Fibroblast of skin of abdomen (primary cell): ENCODE measurements at regions not wholly inside any gene's neighbourhood (a gene's known extent, or its start where the extent isn't known, plus 50 kb on each side); places are given as distances from the start of the nearest gene placed in this dataset.
"Not testable (repeated sequence)": the region's sequence is repeated elsewhere in the genome, so short reads cannot be mapped to it uniquely, and the experiment has no call there.

Experiments used
- DNase-seq: peaks from one replicate; pipeline ENCODE4 v3.0.0-alpha.2; 2013

- no peak for DNase-seq
These were observed 1217.6 kb downstream of the JRKL start for GRCh38 chr11:97607291-97608000.

DNA sequence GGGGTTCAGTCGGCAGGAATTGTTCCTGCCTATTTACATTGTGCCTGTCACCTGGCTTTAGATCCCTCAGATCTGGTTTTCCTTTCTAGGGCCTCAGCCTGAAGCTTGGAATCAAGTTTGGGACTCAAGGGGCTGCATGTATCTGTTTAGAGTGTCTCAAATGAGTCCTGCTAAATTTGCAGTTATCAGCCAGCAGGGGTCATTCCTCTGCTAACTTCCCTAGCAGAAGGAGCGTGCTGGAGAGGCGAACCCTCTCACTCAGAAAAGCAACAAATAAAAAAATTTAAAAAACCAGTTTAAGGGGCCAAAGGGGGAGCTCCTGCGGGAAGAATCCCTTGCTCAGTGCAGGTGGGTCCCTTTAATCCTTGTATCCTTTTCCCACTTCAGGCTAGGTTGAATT lies 1220.2 kb downstream of the JRKL start:
- no peak for DNase-seq

- no peak for DNase-seq
These were observed 1221.0 kb downstream of the JRKL start for GRCh38 chr11:97610854-97611253.

GRCh38 chr11:97611345-97611744 lies 1221.5 kb downstream of the JRKL start:
- DNase-seq: no peak

DNA sequence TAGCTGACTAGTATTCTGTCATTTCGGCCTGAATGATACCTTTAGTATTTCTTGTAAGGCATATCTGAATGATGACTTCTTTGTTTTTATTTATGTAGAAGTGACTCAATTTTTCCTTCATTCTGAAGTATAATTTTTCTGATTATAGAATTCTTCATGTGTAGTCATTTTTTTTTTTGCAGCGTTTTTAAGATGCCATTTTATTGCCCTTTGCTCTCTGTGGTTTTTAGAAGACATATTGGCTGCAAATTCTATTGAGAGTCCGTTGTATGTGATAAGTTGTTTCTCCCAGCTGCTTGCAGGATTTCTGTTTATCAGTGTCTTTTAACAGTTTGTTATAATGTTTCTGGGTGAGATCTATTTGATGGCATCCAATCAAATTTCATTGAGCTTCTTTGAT lies 1224.8 kb downstream of the JRKL start:
- peak; percentile 1 for DNase-seq

- no peak for DNase-seq
These were observed 1225.7 kb downstream of the JRKL start for GRCh38 chr11:97615546-97615945.

- no peak for DNase-seq
These were observed 1227.2 kb downstream of the JRKL start for GRCh38 chr11:97617031-97617430.

DNA sequence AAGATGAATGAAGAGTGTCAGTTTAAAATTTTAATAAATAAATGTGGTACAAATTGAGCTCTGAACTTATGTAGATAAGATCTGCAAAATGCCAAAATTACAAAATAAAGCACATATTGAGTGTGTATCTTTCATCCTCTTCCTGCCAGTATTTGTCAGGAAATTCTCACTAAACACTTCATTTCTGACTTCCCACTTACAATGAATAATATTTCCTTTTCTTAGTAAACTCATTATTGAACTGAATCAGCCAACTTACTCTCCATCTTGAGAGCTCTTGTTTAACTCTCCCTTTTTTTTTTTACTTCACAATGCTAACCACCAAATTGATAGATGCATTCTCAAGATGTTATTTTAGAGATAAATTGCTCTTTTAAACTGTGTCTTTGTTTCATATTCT lies 1230.2 kb downstream of the JRKL start:
- DNase-seq: no peak

DNA sequence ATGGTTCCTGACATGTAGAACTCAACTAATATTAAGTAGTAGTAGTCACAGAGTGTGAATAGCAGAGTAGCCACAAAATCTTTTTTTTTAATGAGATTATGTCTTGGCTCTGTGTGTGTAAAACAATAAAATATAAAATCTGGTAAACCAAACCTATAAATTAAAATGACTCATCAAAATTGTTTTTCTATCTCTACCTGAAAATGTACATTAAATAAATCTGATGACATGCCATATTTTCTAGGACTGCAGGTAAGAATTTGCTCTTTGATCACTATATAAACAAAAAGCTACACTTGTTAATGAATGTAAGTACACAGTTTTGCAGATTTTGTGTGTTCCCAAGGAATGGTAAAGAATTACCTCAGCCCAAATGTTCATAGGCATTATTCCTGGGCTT lies 1231.5 kb downstream of the JRKL start:
- no peak for DNase-seq

DNA sequence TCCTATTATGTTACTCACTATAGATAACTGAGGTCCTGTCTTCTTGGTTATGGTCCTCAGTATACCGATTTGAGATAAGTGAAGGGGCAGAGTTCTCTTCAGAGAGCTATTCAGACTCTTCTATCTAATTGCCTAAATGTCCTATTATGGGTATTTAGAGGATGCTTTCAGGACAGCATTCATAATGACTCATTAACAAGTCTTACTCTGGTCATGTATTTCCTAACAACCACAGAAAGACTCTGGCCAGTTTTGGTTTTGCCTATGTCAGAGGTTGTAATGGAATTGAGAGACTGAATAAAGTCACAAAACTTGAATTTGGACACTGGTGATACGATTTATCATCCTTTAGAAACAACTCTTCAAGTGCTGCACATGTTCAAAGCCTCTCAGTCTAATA lies 1233.0 kb downstream of the JRKL start:
- no peak for DNase-seq

- DNase-seq: not testable (repeated sequence)
These were observed 1246.9 kb downstream of the JRKL start for GRCh38 chr11:97636741-97637140.

- DNase-seq: no peak
These were observed 1247.9 kb downstream of the JRKL start for GRCh38 chr11:97637701-97638100.

DNA sequence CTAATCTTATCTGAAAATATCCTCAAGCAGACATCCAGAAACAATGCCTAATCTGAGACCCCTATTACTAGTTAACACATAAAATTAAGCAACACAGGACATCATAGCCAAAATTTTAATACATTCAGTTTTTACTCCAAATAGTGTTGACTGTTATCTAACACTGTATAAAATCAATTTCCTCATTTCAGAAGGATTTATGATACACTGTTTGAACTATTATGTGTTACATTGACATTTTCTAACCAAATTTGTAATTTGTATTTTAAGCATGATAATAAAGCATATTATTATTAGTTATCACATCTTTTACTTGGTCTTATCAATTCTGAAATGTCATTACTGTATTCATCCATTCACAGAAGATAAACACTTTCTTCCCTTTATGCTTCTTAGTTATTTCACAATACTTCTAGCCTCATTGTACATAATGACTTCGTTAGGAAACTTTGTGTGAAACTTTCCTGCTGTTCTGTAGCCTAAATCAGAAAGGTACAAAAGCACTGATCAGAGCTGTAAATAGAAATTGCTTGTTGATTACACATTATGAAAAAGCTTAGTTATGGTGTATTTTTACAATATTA lies 1248.9 kb downstream of the JRKL start:
- DNase-seq: no peak

GRCh38 chr11:97641988-97642387 lies 1252.2 kb downstream of the JRKL start:
- DNase-seq: no peak

DNA sequence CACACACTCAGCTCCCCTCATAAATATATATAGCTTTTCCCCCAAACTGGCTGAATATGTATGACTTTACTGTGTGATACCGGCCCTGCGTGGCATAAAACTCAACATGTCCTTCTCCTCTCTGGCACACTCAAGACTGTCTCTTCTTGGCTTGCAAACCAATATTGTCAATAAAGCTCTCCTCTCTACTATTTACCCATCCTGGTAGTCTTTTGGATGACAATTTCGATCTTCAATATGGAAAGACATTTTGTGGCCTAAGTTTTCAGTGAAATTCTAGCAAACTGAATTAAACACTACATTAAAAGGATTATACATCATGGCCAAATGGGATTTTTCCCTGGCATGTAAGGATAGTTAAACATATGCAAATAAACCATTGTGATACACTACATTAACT lies 1255.9 kb downstream of the JRKL start:
- no peak for DNase-seq

GRCh38 chr11:97656356-97656755 lies 1266.5 kb downstream of the JRKL start:
- no peak for DNase-seq

DNA sequence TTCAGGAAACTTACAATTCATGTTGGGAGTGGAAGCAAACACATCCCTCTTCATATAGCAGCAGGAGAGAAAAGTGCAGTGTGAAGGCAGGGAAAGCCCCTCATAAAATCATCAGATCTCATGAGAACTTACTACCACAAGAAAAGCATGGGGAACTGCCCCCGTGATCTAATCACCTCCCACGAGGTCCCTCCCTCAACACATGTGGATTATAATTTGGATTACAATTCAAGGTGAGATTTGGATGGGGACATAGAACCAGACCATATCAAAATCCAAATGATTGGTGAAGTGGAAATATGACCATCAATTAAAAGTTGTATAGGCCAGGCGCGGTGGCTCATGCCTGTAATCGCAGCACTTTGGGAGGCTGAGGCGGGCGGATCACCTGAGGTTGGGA lies 1268.0 kb downstream of the JRKL start:
- no peak for DNase-seq

DNA sequence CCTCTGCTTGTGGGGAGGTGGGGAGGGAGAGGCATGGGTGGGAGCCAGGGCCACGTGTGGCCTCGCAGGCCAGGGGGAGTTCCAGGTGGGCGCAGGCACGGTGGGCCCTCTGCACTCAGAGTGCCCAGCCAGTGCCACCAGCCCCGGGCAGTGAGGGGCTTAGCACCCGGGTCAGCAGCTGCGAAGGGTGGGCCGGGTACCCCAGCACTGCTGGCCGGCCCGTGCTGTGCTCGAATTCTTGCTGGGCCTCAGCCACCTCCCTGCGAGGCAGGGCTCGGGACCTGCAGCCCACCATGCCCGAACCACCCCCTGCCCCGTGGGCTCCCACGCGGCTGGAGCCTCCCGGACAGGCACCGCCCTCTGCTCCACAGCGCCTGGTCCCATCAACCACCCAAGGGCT lies 1277.2 kb downstream of the JRKL start:
- no peak for DNase-seq

- DNase-seq: no peak
These were observed 1293.9 kb downstream of the JRKL start for GRCh38 chr11:97683733-97684132.

DNA sequence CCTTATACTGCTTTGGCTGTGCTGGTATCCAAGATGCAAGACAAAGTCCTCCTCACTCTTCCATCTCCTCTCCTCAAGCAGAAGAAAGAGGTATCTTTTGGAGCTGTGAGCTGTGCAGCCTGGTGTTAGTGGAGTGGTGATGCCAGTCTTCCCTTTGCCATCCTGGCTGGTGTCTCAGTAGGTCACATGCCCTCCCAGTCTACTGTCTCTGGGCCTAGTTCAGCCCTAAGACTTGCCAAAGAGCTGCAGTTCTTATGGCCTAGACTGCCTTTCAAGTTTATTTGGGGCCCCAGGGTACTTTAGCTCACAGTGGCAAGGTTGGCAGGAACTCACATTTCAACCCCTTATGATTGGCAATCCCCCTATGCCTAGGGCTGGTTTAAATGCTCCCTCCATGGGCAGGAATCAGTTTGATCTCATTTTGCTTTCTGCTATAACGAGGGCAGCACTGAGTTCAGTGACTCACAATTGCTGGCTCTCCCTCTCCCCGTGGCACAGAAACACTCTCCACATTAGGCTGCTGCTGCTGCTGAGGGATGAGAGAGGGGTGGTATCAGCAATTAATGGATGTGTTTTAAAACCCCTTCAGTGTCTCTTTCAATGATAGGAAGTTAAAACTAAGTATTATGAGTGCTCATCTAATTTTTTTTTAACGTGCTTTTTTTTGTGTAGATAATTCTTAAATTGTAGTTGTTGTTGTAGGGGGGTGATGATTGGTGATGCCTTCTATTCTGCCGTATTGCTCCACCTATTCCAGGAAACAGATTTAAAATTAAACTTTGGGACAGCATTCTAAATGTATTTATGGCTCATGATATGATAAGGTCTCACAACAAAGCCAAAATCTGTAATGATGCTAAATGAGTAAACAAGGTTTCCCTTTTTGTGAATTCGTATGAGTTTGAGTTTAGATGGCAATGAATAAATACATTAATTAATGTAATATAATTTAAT lies 1295.0 kb downstream of the JRKL start:
- no peak for DNase-seq

DNA sequence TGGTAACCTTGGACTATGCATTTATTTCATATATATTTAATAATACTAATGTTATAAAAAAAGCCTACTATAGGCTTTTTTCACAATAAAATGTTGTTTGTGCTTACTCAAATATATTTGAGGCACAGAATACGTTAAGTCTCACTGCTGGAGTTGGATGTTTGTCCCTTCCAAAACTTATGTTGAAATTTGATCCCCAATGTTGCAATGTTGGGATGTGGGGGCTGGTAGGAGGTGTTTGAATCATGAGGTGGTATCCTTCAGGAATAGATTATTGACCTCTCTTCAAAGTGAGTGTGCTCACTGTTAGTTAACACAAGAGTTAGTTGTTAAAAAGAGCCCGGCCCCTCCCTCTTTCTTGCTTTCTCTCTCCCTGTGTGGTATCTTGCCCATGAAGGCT lies 1295.9 kb downstream of the JRKL start:
- no peak for DNase-seq

- no peak for DNase-seq
These were observed 1297.3 kb downstream of the JRKL start for GRCh38 chr11:97687111-97687510.

DNA sequence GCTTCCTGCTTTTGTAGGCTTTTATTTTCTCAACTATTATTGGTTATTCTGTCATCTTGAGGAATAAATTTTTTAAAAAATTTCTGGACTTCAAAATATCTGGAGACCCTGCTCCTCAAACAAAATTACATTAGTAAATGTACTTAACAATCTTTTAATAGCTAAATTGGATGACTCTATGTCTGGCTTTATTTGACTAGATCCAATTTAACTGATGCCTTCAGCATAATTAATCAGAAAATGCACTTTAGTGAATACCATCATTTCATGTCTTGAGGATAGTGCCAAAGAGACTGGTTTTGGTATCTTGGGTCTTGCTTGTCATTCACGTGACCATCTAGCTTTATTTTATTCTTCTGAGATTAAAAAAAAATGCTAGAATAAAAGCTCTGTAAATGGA lies 1301.2 kb downstream of the JRKL start:
- DNase-seq: no peak

DNA sequence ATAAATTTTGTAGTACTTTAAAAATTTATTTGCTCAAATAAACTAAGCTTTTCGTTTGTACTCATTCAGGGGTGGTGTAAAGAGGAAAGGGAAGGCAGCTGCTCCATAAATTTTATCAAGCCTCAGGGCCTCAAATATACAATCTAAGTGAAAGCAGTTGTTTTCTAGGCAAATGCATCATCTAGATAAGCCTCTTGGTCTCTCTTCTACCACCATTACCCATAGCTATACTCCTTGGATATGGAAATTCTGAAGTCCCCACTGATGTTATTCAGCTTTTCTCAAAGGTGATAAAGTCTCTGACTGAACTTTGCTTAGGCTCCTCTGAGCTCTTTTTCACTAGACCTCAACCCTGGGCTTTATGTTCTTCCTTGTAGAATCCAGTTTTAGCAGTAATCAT lies 1313.1 kb downstream of the JRKL start:
- DNase-seq: no peak
